Breast epithelium (tissue), 3 donors: ENCODE measurements at regions not wholly inside any gene's neighbourhood (a gene's known extent, or its start where the extent isn't known, plus 50 kb on each side); places are given as distances from the start of the nearest gene placed in this dataset.

Experiments
- CTCF ChIP-seq, 3 donors: fragments of 450-650 bp; IDR thresholded peaks; one replicate each; pipeline ENCODE4 v1.5.1; 2016 to 2017; ENCODE audit warnings: antibody characterized with exemption in 3 of 3, mild to moderate bottlenecking in 3 of 3, moderate library complexity in 3 of 3
- POLR2AphosphoS5 ChIP-seq, 3 donors: sonication (generic); formaldehyde crosslinking; IDR thresholded peaks; one replicate each; pipeline ENCODE4 v1.6.1; 2017; ENCODE audit warnings: antibody characterized with exemption in 3 of 3

DNA sequence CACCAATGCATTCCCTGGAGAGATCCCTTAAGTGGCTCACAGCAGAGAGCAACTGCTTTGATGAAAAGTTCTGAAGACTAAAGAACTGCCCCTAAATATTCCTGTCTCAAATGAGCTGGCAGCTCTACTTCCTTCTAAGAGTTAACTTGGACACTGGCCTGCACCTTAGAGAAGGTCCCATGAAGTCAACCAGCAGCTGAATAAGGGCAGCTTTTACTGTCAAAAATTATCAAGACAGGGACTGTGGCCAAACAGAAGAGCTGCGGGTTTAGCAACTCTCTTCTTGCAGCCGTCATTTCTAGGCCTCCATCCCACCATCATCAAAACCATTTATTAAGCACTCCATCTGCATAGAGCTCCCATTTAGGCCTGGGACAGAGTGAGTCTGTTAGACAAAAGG, 491.1 kb upstream of the TSHZ3 start:
- no peak for TF ChIP-seq CTCF (IDR thresholded peaks at IDR 0.05)
- TF ChIP-seq POLR2AphosphoS5 (IDR thresholded peaks at IDR 0.05), result no peak
